Natural killer cell (primary cell): ENCODE measurements at regions not wholly inside any gene's neighbourhood (a gene's known extent, or its start where the extent isn't known, plus 50 kb on each side); places are given as distances from the start of the nearest gene placed in this dataset.

Source experiments
- ATAC-seq, 3 donors: fragments of 150-1000 bp in 2 of 3; fragments of 200-7000 bp in 1 of 3; cut with Tn5 transposase; 1 replicate in 1 of 3; 2 replicates in 2 of 3; pipeline ENCODE4 v1.10.0; 2021; ENCODE audit warnings: mild to moderate bottlenecking in 2 of 3, moderate library complexity in 2 of 3
- DNase-seq, 2 donors: peaks; one replicate each; pipeline versions ENCODE4 v3.0.0 to v3.0.0-alpha.2; 2013 to 2021; ENCODE audit warnings: mixed read lengths in 1 of 2
- H3K27ac ChIP-seq: one replicate; pipeline ENCODE4 v1.5.1; 2013; ENCODE audit warnings: mild to moderate bottlenecking, low read length
- H3K27me3 ChIP-seq: one replicate; pipeline ENCODE4 v1.6.1; 2013; ENCODE audit warnings: low read length; ENCODE audit not compliant: control insufficient read depth, insufficient read depth
- H3K36me3 ChIP-seq: one replicate; pipeline ENCODE4 v1.6.1; 2013; ENCODE audit warnings: low read length; ENCODE audit not compliant: control insufficient read depth, insufficient read depth
- H3K4me1 ChIP-seq: one replicate; pipeline ENCODE4 v1.6.1; 2013; ENCODE audit warnings: low read length; ENCODE audit not compliant: control insufficient read depth, insufficient read depth
- H3K4me3 ChIP-seq: one replicate; pipeline ENCODE4 v1.5.1; 2013; ENCODE audit warnings: low read length
- H3K9me3 ChIP-seq: one replicate; pipeline ENCODE4 v1.6.1; 2013; ENCODE audit warnings: low read length; ENCODE audit not compliant: control insufficient read depth, insufficient read depth
- H3K27ac Mint-ChIP-seq, 2 donors: one replicate each; pipeline ENCODE4 v1.8.0; 2022; ENCODE audit warnings: mild to moderate bottlenecking in 2 of 2, mixed read lengths in 2 of 2, moderate library complexity in 1 of 2
- H3K27me3 Mint-ChIP-seq, 2 donors: one replicate each; pipeline ENCODE4 v1.8.0; 2022; ENCODE audit warnings: low read depth in 2 of 2, mixed read lengths in 2 of 2
- H3K36me3 Mint-ChIP-seq: one replicate; pipeline ENCODE4 v1.8.0; 2022; ENCODE audit warnings: mixed read lengths
- H3K4me1 Mint-ChIP-seq, 2 donors: one replicate each; pipeline ENCODE4 v1.8.0; 2022; ENCODE audit warnings: mixed read lengths in 2 of 2
- H3K4me3 Mint-ChIP-seq: one replicate; pipeline ENCODE4 v1.8.0; 2022; ENCODE audit warnings: mild to moderate bottlenecking, moderate library complexity, mixed read lengths
- H3K9me3 Mint-ChIP-seq, 2 donors: one replicate each; pipeline ENCODE4 v1.8.0; 2022; ENCODE audit warnings: mixed read lengths in 2 of 2
- whole genome bisulfite sequencing: methylation state at CpG from one replicate; pipeline ENCODE4 v1.1.7; 2013; ENCODE audit warnings: missing lambda C conversion rate; ENCODE audit not compliant: insufficient coverage; 5-methylcytosine and 5-hydroxymethylcytosine counted together
- intact Hi-C: fragments of 100-400 bp; cut with micrococcal nuclease; formaldehyde crosslinking; loops from one replicate; pipeline ENCODE4 v1.14.2; 2022
- TF ChIP-seq, protein P1 (sequence below): fragments of 200-600 bp; IDR thresholded peaks from one replicate; pipeline ENCODE4 v1.8.0; 2022; ENCODE audit warnings: antibody characterized with exemption

DNA sequence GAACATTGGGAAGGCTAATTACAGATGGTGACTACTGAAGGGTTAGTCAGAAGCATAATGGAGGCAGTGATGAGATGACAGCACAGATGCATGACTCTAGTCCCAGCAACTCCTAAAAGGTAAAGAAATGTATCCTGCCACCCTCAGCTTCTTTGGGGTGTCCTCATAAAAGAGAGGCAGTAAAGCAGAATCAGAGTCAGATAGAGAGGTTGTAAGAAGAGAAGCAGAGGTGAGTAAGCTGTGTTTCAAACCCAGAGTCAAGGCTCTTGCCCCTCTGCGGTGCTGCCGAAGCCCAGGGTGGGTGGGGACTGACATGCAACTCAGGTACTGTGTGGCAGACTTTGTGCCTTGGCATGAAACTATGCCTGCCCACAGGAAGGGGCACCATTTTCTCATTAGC lies 59.5 kb upstream of the PGM2 start:
- Histone ChIP-seq H3K27me3 (no peaks in the 10 kb centered on the region), H3K4me1 (no peaks in the 10 kb centered on the region), H3K27ac (no peak overlapping the region), H3K9me3 (no peaks in the 10 kb centered on the region), H3K36me3 (no peaks in the 10 kb centered on the region), H3K4me3 (no peak overlapping the region)
- no peaks in the 10 kb centered on the region for H3K9me3 Mint-ChIP-seq
- DNase-seq = no peak
- H3K4me3 Mint-ChIP-seq = no peak overlapping the region
- WGBS = 83% methylated on average over 2 of the region's 2 CpGs
- ATAC-seq = no peak
- no peaks in the 10 kb centered on the region for H3K4me1 Mint-ChIP-seq
- H3K27ac Mint-ChIP-seq = no peak overlapping the region
- intact Hi-C loops = no loop called here
- TF ChIP-seq, protein P1, sequence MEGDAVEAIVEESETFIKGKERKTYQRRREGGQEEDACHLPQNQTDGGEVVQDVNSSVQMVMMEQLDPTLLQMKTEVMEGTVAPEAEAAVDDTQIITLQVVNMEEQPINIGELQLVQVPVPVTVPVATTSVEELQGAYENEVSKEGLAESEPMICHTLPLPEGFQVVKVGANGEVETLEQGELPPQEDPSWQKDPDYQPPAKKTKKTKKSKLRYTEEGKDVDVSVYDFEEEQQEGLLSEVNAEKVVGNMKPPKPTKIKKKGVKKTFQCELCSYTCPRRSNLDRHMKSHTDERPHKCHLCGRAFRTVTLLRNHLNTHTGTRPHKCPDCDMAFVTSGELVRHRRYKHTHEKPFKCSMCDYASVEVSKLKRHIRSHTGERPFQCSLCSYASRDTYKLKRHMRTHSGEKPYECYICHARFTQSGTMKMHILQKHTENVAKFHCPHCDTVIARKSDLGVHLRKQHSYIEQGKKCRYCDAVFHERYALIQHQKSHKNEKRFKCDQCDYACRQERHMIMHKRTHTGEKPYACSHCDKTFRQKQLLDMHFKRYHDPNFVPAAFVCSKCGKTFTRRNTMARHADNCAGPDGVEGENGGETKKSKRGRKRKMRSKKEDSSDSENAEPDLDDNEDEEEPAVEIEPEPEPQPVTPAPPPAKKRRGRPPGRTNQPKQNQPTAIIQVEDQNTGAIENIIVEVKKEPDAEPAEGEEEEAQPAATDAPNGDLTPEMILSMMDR = no peak
- no peaks in the 10 kb centered on the region for H3K36me3 Mint-ChIP-seq
- no peaks in the 10 kb centered on the region for H3K27me3 Mint-ChIP-seq

DNA sequence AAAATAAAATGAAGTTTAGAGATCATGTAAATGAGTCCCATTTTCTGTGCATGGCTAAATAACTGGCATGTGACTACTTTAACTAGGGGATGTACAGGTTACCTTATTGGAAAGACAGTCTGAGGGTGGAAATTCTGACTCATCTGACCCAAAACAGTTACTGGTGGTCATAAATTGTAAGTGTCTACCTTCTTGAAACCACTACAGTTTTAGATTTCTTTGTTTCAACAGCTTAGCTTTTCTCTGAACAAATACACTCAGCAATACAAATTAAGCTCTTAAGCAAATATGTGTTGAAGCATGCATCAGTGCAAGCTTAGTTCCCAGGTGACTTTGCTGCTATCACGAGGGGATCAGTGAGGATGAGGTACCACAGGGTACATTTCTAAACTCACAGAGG lies 60.7 kb upstream of the PGM2 start:
- Mint-ChIP-seq H3K36me3 (no peaks in the 10 kb centered on the region), H3K4me1 (no peaks in the 10 kb centered on the region), H3K4me3 (no peak overlapping the region), H3K9me3 (no peaks in the 10 kb centered on the region), H3K27ac (no peak overlapping the region), H3K27me3 (no peaks in the 10 kb centered on the region)
- no peak for DNase-seq
- Histone ChIP-seq H3K27me3 (no peaks in the 10 kb centered on the region), H3K27ac (no peak overlapping the region), H3K9me3 (no peaks in the 10 kb centered on the region), H3K36me3 (no peaks in the 10 kb centered on the region), H3K4me3 (no peak overlapping the region), H3K4me1 (no peaks in the 10 kb centered on the region)
- TF ChIP-seq, protein P1 = no peak
- no peak for ATAC-seq
- intact Hi-C loops = no loop called here
- WGBS = 60% methylated on average over 1 of the region's 1 CpG

DNA sequence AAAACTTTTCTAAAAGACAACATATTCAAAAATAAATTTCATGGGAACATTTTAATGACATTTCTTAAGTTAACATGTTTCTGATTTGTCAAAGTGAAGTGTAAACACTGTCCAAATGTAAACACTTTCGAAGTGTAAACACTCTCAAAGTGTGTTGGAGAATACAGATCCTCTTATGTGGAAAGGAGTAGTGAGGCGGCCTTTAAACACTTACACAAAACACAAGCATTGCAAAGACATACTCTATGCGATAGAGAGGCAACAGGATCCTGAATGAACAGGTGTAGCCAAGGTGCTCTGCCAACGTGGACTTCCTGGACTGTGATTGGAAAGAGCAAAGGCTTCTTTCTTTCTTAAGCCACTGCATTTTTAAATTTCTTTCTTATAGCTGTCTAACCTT lies 62.7 kb upstream of the PGM2 start:
- no peaks in the 10 kb centered on the region for H3K36me3 Mint-ChIP-seq
- H3K4me1 ChIP-seq = no peaks in the 10 kb centered on the region
- no peak overlapping the region for H3K4me3 Mint-ChIP-seq
- no peak overlapping the region for H3K4me3 ChIP-seq
- TF ChIP-seq, protein P1 = no peak
- DNase-seq (no peak), ATAC-seq (no peak)
- H3K27ac ChIP-seq = no peak overlapping the region
- H3K9me3 Mint-ChIP-seq = no peaks in the 10 kb centered on the region
- H3K27ac Mint-ChIP-seq = no peak overlapping the region
- WGBS = 85% methylated on average over 3 of the region's 4 CpGs
- no peaks in the 10 kb centered on the region for H3K4me1 Mint-ChIP-seq
- intact Hi-C loops = no loop called here
- H3K27me3 ChIP-seq = no peaks in the 10 kb centered on the region
- H3K27me3 Mint-ChIP-seq = no peaks in the 10 kb centered on the region
- H3K36me3 ChIP-seq = no peaks in the 10 kb centered on the region
- no peaks in the 10 kb centered on the region for H3K9me3 ChIP-seq

DNA sequence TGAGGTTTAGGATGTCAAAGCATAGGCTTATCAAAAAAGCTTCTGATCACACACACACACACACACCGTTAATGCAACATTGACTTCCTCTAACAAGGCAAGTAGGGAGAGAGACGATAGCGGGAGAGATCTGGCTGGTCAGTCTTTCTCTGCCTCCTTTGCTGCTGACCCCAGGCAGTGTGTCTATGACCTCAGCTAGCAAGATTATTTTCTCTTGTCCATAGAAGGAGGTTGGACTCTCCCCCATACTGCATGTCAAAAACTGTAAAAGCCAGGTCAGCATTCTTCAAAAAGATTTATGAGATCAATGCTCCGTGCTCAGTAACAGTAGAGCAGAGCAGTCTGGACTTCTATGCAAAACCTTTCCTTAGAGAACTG lies 63.5 kb upstream of the PGM2 start:
- TF ChIP-seq, protein P1 = no peak
- ATAC-seq (no peak), DNase-seq (no peak)
- no peaks in the 10 kb centered on the region for H3K4me1 Mint-ChIP-seq
- H3K36me3 Mint-ChIP-seq = no peaks in the 10 kb centered on the region
- WGBS = 56% methylated on average over 4 of the region's 4 CpGs
- Histone ChIP-seq H3K4me1 (no peaks in the 10 kb centered on the region), H3K9me3 (no peaks in the 10 kb centered on the region), H3K36me3 (no peaks in the 10 kb centered on the region), H3K27ac (no peak overlapping the region), H3K4me3 (no peak overlapping the region), H3K27me3 (no peaks in the 10 kb centered on the region)
- H3K27me3 Mint-ChIP-seq = no peaks in the 10 kb centered on the region
- H3K27ac Mint-ChIP-seq = no peak overlapping the region
- no peak overlapping the region for H3K4me3 Mint-ChIP-seq
- no peaks in the 10 kb centered on the region for H3K9me3 Mint-ChIP-seq
- intact Hi-C loops = no loop called here
